Urothelium cell line (cell line): ENCODE measurements at regions not wholly inside any gene's neighbourhood (a gene's known extent, or its start where the extent isn't known, plus 50 kb on each side); places are given as distances from the start of the nearest gene placed in this dataset.
A peak's percentile ranks its signal among the peaks of the same experiment; 100 is the strongest.
"Not testable (repeated sequence)": the region's sequence is repeated elsewhere in the genome, so short reads cannot be mapped to it uniquely, and the experiment has no call there.

Source experiments
- DNase-seq: peaks from one replicate; pipeline ENCODE4 v3.0.0; 2011; ENCODE audit warnings: low spot score, mixed read lengths
- FAIRE-seq: peaks from 2 replicates; lab custom pipeline; 2011; peaks lifted over from hg19 to GRCh38; lab: Jason Lieb, UNC

DNA sequence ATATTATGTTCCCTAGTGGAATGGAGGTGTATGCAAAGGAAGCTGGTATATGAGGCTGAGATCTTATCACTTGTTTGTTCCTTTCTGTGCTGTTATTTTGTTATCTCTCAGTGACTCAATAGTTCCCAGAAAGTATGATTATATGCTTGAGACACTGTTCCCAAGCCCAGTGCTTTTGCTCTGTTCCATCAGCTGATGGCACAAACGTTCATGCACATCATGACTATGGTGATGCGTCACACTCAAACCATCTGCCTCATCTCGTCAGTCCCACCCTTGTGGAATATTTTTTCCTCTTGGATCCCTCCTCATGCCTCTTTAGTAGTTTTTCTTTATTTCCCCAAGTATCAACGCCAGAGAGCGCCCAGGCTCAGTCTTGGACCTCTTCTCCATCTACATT is 786.9 kb downstream of the AACS start:
- DNase-seq, result no peak
- peak; percentile 55 for FAIRE-seq

DNA sequence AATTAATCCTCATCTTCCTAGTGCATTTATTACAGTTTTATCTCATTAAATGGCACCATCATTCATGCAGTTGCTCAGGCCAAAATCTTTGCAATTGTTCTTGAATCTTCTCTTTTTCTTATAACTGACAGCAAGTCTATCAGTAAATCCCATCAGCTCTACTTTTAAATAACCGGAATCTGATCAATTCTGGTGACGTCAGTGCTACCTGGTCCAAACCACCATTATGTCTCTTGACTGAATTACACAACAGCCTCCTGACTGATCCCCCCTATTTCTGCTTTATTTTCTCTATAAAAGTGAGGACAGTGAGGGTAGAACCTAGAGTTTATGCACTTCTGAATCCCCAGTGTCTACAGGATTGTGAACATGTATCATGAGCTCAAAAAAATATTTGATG is 787.4 kb downstream of the AACS start:
- FAIRE-seq, result no peak

DNA sequence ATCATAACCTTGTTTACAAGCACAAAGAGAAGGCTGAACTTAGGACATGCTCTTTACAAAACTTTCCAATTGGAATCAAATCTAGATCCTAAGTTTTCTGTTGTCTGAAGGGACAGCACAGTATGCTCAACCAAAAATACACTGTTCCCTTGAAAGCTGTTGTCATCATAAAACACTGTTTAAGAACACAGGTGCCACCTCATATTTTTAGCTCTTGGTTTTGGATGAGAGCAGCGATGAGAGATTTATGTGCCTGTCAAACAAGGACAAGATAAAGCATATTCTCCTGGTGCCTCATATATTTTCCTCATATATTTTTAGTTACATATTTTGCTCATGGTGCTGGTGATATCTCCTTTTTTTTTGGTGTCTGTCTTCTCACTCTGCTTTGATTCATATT is 788.4 kb downstream of the AACS start:
- DNase-seq, result no peak
- FAIRE-seq, result no peak

More for the DNA sequence above, 787.4 kb downstream of the AACS start:
- DNase-seq, result no peak

DNA sequence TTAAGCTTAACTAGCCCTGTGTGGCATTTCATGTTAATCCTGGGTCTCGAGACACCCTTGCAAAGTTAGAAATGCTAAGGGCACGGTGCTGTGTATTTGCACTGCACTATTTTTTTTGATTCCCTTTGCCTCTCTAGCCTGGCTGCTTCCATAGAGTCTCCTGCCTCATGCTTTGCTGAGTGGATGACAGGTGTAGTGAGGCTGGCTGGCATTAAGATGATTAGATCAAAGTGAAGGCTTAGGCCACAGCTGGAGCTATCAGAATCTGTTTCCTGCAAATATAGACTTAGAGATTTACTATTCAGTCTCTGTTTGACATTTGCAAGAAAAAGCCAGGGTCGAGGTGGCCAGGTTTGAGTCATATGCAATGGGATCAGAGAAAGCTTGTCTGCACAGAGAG is 791.1 kb downstream of the AACS start:
- no peak for FAIRE-seq
- DNase-seq, result no peak

DNA sequence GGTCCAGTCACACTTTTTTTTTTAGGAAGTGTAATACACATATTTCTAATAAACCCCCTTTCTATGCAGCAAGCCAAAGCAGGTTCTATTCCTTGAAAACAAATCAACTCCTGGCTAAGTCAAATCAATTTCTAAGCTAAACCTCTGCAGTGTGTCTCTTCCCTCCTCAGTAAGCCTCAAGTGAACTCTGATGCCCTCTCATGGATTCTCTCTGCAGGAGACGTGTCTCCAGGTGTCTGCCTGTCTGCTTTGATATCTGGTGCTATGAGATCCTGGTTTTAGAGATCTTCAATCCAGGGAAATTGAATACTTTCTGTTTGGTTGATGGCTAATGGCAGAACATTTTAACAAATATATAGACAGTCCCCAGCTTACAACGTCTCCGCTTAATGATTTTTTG is 791.7 kb downstream of the AACS start:
- no peak for DNase-seq
- FAIRE-seq, result no peak

DNA sequence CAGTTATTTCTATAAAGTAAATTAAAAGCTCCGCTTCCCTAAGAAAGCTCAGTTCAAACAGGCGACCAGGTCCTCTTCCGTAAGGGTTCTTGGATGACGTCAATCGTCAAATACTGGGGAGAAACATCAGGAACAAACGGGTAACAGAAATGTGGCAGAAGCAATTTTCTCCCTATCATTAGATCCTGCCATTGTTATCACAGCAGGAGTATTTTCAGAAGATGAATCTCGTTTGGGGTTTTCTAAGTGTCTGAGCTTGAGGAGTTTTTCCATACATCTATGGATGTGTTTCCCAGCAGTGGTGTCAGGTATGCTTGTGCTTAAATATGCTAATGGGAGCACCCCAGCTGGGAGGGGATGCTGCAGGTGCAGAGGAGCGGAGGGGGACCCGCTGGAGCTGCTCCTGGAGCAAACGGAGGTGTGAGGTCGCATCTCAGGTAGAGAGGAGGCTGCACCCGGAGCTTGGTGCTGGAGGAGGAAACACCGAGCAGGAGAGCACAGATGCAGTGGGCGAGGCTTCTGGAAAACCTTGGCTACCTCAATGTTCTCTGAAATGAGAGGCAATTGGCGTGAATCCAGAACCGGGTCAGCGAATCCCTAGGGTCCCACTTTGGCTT is 795.5 kb downstream of the AACS start:
- DNase-seq, result no peak
- no peak for FAIRE-seq

DNA sequence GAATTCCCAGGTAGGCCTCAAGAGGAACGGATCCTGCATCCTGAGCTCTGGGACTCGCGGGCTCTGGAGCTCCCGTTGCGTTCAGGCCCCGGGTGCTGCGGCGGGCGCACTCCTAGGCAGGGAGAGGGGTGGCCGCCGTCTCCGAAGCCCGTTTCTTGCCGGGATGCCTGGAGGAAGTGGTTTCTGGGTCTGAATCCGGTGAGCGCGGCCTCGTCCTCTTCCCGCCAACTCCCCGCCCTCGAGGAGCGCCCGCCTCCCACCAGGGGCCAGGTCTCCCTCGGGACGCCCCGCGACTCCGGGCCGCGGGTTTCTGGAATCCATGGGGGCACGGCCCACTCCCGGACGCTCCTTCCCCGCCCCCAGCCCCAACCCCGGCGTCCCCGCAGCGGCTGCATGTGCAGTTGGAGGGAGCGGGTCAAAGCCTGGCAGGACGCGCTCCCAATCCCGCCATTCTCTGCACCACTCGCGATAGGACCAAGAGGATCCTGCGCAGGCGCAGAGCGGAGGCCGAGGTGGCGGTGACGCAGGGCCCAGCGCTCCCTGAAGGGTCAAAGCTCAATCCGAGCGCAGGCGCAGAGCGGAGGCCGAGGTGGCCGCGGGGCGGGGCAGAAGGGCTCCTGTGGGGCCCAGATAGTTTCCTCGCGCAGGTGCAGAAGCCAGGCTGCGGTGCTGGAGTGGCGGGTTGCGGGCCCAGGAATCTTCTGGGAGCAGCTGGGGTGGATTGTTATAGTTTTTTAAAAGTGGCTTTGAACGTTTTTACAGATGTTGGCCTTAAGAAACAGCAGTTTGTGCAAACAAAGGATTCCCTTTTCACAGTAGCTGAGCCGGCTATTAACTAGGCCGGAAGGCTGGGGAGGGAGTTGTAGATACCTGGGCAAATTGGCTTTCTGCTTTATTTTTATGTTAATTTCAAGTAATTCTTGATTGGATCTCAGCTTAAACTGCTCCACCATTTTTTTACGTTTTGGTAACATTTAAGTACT is 796.4 kb downstream of the AACS start:
- DNase-seq (no peak), FAIRE-seq (no peak)

DNA sequence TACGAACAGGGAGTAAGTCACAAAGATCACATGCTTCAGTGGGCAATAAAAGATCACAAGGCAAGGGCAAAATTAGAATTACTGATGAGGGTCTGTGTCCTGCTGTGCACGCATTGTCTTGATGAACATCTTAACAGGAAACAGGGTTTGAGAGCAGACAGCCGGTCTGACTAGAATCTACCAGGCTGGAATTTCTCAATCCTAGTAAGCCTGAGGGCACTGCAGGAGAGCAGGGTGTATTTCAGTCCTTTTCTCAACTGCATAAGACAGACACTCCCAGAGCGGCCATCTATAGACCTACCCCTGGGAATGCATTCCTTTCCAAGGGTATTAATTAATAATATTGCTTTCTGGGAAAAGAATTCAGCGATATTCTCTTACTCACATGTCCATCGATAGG is 800.0 kb downstream of the AACS start:
- FAIRE-seq, DNase-seq: not testable (repeated sequence)

DNA sequence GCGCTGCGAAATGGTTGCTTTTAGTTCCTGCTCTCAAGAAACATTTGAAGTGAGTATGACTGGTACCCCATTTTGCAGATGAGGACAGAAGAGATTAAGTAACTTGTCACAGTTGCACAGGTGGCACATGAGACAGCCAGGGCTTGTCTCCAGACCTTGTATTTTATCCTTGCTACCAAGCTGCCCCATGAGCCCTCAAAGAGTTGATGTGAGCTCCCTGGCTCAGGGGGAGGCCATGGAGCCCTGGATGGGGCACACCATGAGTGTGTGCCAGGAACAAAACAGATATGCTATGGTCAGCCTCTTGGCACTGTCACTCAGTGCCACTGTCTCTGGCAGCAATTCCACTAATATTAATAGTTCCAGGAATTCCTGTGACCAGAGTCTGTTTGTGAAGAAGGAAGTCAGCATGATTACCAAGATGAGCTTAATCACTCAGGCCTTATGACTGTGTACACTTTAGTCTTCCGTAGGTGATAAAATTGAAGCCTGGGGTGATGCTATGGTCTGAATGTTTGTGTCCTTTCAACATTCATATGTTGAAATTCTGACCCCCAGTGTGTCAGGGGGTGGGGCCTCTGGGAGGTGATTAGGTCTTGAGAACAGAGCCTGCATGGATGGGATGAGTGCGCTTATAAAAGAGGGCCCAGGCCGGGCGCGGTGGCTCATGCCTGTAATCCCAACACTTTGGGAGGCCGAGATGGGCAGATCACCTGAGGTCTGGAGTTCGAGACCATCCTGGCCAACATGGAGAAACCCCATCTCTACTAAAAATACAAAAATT is 806.8 kb downstream of the AACS start:
- no peak for FAIRE-seq
- no peak for DNase-seq

DNA sequence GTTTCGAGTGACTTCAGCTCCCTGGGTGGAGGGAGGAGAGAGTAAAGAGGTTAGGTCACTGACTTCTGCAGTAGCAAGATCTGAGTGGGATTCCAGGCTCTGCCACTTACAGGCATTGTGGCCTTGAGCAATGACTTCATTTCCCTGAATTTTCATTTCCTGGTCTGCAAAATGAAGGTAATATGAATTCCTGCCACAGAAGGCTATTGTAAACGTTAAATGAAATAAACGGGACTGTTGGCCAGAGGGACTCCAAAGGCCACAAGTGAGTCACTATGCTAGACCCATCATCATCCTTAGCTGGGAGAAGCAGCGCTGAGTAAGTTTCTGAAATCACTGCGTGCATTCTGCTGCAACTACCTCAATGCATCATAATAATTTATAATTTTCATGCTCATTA is 807.8 kb downstream of the AACS start:
- DNase-seq (no peak), FAIRE-seq (no peak)

DNA sequence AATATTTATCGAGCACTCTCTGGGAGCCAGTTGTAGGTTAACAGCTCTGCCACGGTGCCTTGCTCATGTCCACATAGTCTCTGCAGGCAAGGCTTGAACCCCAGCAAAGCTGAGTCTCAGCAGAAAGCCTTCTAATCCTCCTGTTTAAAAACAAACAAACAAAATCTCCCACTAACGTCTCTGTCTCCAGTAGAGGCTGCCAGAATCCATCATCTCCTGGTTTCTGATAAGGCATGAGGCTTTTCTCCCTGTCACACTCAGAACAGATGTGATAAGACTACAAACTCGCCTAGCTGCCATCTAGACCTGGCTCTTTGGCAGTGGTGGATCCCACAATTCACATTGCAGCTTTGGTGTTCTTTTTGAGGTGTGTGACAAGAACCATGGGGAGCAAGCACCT is 813.2 kb downstream of the AACS start:
- DNase-seq (no peak), FAIRE-seq (no peak)

DNA sequence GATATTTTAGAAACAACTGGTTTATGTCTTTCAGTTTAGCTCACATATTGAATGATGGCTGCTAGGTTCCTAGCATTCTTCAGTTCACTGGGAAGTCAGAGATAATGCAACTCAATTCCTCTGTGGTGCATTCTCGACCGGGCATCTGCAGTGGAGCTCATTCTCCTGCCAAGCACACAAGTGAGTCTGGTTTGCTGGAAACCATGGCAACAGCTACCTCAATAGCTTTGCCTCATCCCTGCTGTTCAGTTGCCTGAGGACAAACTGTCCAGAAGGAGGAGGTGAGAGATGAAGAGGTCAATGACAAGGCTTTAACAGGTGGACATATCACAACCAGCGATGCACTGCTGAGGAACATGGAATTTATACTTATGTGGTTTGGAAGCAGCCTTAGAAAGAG is 816.9 kb downstream of the AACS start:
- DNase-seq, result no peak
- no peak for FAIRE-seq

DNA sequence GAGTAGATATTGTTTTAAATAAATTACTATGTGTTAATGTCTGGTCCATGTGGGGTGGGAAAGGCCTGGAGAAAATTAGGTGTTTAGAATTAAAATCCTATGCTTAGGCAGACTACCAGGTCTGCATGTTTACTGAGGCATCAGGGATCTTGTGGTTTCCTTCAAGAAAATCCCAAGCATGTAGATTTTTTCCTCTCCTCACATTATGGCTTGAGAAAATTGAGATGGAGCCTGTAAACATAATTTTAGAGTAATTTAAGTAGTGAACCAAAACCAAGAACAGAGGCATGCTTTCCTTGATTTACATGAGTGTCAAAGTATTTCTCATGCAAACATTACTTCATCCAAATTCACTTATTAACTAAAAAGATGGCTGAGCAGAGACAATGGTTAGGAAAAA is 823.7 kb downstream of the AACS start:
- no peak for FAIRE-seq
- no peak for DNase-seq

DNA sequence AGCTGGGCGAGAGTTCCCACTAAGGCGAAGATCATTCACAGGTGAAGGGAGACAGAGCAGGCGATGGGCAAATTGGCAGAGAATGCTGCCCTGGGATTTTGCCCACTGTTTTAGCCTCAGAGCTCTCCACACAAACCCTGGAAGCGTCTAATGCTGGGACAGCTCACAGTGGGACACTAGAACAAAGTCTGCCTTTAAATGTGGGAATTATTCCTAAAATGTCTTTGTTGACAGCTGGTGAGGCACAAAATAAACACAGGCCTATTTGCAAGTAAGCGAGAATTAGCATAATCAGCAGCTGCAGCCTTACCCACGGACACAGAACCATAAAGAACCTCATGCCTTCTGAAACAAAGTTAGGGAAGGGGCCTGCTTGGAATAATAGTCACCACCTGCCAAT is 824.5 kb downstream of the AACS start:
- no peak for FAIRE-seq
- DNase-seq, result no peak

DNA sequence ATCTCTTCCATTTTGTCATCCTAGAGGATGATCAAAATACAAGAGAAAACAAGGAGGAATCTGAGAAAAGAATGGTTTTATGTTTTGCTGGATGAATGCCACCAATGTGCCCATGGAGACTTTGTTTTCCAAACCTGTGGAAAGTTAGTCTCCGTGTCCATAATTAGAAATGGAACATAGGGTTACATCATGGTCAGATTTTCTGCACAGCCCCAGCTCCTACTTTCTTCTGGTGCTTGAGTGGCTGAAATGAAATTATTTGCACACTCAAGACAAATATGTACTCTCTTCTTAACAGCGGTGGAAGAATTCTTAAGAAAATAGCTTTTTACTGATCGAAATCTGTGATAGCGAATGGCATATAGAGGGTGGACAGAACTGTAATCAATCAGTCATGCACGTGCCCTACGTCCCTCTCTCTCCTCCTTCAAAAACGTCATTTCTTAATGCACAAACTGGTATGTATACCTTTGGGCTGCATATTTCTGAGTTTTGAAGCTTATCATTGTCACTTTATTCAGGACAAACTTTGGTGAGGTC is 825.2 kb downstream of the AACS start:
- no peak for FAIRE-seq
- no peak for DNase-seq

DNA sequence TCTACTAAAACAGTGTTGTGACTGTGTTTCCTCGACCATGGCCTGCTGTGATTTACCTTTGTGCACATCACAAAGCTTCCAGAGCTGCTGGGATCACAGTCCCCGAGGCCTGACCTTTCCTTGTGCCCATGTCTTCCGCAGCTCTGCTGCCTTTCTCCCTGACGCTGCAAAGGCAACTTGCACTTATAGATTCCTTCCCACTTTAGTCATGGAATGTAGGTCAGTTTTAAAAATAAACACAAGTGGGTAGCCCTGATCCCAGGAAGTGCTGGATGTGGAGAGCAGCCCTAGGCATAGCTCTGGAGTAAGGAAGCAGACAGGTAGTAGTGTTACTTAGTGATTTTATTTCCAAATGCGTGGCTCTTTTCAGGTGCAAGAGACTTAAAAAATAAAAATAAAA is 825.7 kb downstream of the AACS start:
- DNase-seq (peak; percentile 27), FAIRE-seq (peak; percentile 44)

DNA sequence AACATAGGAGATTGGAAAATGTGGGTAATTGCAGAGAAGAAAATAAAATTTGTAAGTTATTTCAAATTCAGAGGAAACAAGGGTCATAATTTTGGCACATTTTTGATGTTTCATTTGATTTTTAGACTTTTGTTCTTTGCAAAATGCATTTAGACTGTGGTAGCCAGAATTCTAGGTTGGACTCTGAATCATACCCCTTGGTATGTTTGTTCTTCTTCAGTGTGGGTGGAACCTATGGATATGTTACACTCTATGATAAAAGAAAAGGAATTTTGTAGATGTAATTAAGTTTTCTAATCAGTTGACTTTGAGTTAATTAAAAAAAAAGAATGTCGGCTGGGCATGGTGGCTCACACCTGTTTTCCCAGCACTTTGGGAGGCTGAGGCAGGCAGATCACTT is 827.0 kb downstream of the AACS start:
- no peak for DNase-seq
- FAIRE-seq, result no peak

DNA sequence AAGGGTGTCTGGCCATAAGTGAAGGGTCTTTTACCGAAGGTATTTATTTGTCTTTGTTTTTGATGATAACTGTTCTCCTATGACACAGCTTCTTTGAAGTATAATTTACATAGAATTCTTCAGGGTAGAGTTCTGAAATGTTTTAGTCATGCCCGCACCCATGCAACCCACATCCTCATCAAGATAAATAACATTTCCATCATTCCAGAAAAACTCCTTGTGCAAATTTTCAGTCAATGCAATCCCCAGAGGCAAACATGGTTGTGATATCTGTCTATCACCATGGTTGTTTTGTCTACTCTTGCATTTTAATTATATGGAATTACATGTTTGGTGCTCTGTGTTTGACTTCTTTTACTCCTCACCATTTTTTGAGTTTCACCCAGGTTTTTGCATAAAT is 837.8 kb downstream of the AACS start:
- no peak for FAIRE-seq
- no peak for DNase-seq

DNA sequence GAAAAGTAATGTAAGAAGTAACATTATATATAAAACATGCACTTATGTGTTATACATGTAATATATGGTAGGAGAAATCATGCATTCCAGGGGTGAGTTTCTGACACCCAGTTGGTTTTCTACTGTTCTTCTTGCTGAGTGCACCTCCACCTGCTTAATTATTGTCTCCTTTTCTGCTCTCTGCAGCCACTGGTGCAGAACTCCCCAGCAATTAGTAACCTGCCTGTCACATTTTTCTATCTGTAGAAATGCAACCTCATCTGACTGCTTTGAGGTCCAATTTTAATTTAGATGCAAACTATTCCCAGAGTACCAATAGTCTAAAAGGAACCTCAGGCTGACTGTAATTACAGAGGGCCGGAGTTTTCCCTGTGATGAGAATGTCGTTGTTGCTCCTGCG is 842.1 kb downstream of the AACS start:
- DNase-seq, result no peak
- FAIRE-seq, result no peak

DNA sequence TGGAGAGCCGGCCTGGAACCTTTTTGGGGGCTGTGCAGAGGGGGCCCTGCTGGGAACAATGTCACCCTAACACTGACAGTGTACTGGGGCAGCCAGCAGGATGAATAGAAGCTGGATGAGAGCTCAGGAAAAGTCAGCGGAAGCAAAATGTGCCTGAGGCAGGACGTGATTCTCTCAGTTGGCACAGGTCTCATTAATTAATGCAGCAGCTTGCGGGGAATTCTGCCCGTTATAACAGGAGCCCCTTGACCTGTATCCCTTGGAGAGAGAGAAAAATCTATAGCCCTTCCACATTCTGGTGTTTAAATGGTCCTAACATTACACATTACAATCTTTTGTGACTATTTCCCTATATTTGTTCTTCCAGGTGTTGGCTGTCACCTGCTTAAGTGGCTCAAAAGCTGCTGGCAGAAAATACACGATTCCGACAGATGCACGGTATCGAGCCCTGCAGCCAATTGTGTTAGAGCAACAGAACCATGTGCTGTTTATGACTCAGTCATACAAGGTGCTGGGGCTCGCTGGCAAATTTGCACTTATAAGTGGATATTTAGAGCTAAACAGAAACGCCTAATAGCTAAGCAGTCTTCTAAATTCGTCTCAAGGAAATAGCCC is 854.7 kb downstream of the AACS start:
- FAIRE-seq (no peak), DNase-seq (no peak)

DNA sequence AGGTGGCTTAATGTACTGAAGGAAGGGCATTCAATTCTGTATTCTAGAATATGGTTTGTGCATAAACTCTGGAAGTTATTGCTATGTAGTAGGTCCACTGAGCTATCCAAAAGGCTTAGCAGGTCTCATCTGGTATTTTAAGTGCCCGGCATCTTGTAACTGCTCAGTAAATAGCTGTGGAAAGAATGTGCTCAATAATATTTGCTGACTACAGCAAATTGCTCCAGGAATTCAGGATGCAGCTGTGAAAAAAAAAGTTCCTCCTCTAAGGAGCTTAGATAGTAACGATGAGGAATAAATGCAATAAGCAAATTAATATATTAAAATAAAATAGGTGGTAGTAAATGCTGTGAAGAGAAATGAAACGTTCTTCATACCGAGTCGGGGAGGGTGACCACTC is 857.1 kb downstream of the AACS start:
- DNase-seq, result no peak
- no peak for FAIRE-seq
